ENCODE measurements at regions not wholly inside any gene's neighbourhood (a gene's known extent, or its start where the extent isn't known, plus 50 kb on each side); places are given as distances from the start of the nearest gene placed in this dataset.

- DNase-seq: no peak
- intact Hi-C loops (cut with micrococcal nuclease): no loop called here
- no peak for TF ChIP-seq CTCF (IDR thresholded peaks at IDR 0.05; ENCODE audit: borderline replicate concordance)
These were observed 166.8 kb upstream of the RUNX1 start for GRCh38 chr21:35215870-35216269.

GRCh38 chr21:35212393-35213127 is 163.5 kb upstream of the RUNX1 start:
- Histone ChIP-seq H3K9me3 (replicated peaks) (no peaks in the 10 kb centered on the region), H3K4me3 (no peak overlapping the region), H3K36me3 (no peaks in the 10 kb centered on the region), H3K27me3 (ENCODE audit: low read depth) (peaks cover 4% of the 10 kb centered on the region), H3K4me1 (peaks cover 20% of the 10 kb centered on the region), H3K27ac (replicated peaks) (peak overlapping the region; percentile 50)
- TF ChIP-seq CTCF (IDR thresholded peaks at IDR 0.05; ENCODE audit: borderline replicate concordance): no peak
- no peak for DNase-seq
- intact Hi-C loops (cut with micrococcal nuclease): no loop called here

More at GRCh38 chr21:35215870-35216269, 166.8 kb upstream of the RUNX1 start:
- Histone ChIP-seq H3K9me3 (replicated peaks) (no peaks in the 10 kb centered on the region), H3K4me3 (no peak overlapping the region), H3K4me1 (peaks cover 5% of the 10 kb centered on the region), H3K36me3 (no peaks in the 10 kb centered on the region), H3K27ac (replicated peaks) (no peak overlapping the region), H3K27me3 (ENCODE audit: low read depth) (no peaks in the 10 kb centered on the region)

GRCh38 chr21:35211782-35212181 is 162.7 kb upstream of the RUNX1 start:
- H3K36me3 ChIP-seq: no peaks in the 10 kb centered on the region
- no peaks in the 10 kb centered on the region for H3K9me3 ChIP-seq (replicated peaks)
- H3K4me1 ChIP-seq: peaks cover 25% of the 10 kb centered on the region
- intact Hi-C loops (cut with micrococcal nuclease): no loop called here
- no peak for DNase-seq
- no peak for TF ChIP-seq CTCF (IDR thresholded peaks at IDR 0.05; ENCODE audit: borderline replicate concordance)
- peaks cover 9% of the 10 kb centered on the region for H3K27me3 ChIP-seq (ENCODE audit: low read depth)
- H3K4me3 ChIP-seq: no peak overlapping the region
- H3K27ac ChIP-seq (replicated peaks): peak overlapping the region; percentile 50

- no peak for DNase-seq
- no peak overlapping the region for H3K4me3 ChIP-seq
- no peaks in the 10 kb centered on the region for H3K36me3 ChIP-seq
- intact Hi-C loops (cut with micrococcal nuclease): no loop called here
- no peaks in the 10 kb centered on the region for H3K9me3 ChIP-seq (replicated peaks)
- H3K27ac ChIP-seq (replicated peaks): no peak overlapping the region
- TF ChIP-seq CTCF (IDR thresholded peaks at IDR 0.05; ENCODE audit: borderline replicate concordance): no peak
- H3K4me1 ChIP-seq: peaks cover 31% of the 10 kb centered on the region
- H3K27me3 ChIP-seq (ENCODE audit: low read depth): peaks cover 9% of the 10 kb centered on the region
These were observed 161.0 kb upstream of the RUNX1 start for GRCh38 chr21:35210093-35210492.

- DNase-seq: no peak
- H3K4me1 ChIP-seq: peaks cover 40% of the 10 kb centered on the region
- no peaks in the 10 kb centered on the region for H3K36me3 ChIP-seq
- peak overlapping the region; percentile 75 for H3K27ac ChIP-seq (replicated peaks)
- no peak for TF ChIP-seq CTCF (IDR thresholded peaks at IDR 0.05; ENCODE audit: borderline replicate concordance)
- H3K4me3 ChIP-seq: no peak overlapping the region
- intact Hi-C loops (cut with micrococcal nuclease): no loop called here
- H3K9me3 ChIP-seq (replicated peaks): no peaks in the 10 kb centered on the region
- peaks cover 9% of the 10 kb centered on the region for H3K27me3 ChIP-seq (ENCODE audit: low read depth)
These were observed 159.9 kb upstream of the RUNX1 start for GRCh38 chr21:35208810-35209517.

Data from left ventricle myocardium inferior (tissue), 1 donor.